ENCODE measurements at regions not wholly inside any gene's neighbourhood (a gene's known extent, or its start where the extent isn't known, plus 50 kb on each side); places are given as distances from the start of the nearest gene placed in this dataset.

GRCh38 chr11:134683860-134684259 lies 271.8 kb upstream of the B3GAT1 start:
- DNase-seq (ENCODE audit: low read depth in 4 of 4, low spot score in 3 of 4) = no peak

GRCh38 chr11:134682577-134682976 lies 270.5 kb upstream of the B3GAT1 start:
- no peak for DNase-seq (ENCODE audit: low read depth in 4 of 4, low spot score in 3 of 4)

GRCh38 chr11:134679592-134679991 lies 267.6 kb upstream of the B3GAT1 start:
- DNase-seq (ENCODE audit: low read depth in 4 of 4, low spot score in 3 of 4) = no peak

- no peak for DNase-seq (ENCODE audit: low read depth in 4 of 4, low spot score in 3 of 4)
Measured at GRCh38 chr11:134678744-134679143, 266.7 kb upstream of the B3GAT1 start.

GRCh38 chr11:134677891-134678551 lies 266.0 kb upstream of the B3GAT1 start:
- no peak for DNase-seq (ENCODE audit: low read depth in 4 of 4, low spot score in 3 of 4)

- no peak for DNase-seq (ENCODE audit: low read depth in 4 of 4, low spot score in 3 of 4)
Measured at GRCh38 chr11:134677397-134677822, 265.4 kb upstream of the B3GAT1 start.

- DNase-seq (ENCODE audit: low read depth in 4 of 4, low spot score in 3 of 4) = no peak
Measured at GRCh38 chr11:134676516-134677287, 264.7 kb upstream of the B3GAT1 start.

GRCh38 chr11:134675983-134676382 lies 263.9 kb upstream of the B3GAT1 start:
- DNase-seq (ENCODE audit: low read depth in 4 of 4, low spot score in 3 of 4) = no peak

- no peak for DNase-seq (ENCODE audit: low read depth in 4 of 4, low spot score in 3 of 4)
Measured at GRCh38 chr11:134674974-134675373, 262.9 kb upstream of the B3GAT1 start.

- no peak for DNase-seq (ENCODE audit: low read depth in 4 of 4, low spot score in 3 of 4)
Measured at GRCh38 chr11:134670961-134671370, 258.9 kb upstream of the B3GAT1 start.

GRCh38 chr11:134670247-134670782 lies 258.3 kb upstream of the B3GAT1 start:
- no peak for DNase-seq (ENCODE audit: low read depth in 4 of 4, low spot score in 3 of 4)

- no peak for DNase-seq (ENCODE audit: low read depth in 4 of 4, low spot score in 3 of 4)
Measured at GRCh38 chr11:134669796-134670195, 257.8 kb upstream of the B3GAT1 start.

GRCh38 chr11:134668796-134669195 lies 256.8 kb upstream of the B3GAT1 start:
- DNase-seq (ENCODE audit: low read depth in 4 of 4, low spot score in 3 of 4) = no peak

- DNase-seq (ENCODE audit: low read depth in 4 of 4, low spot score in 3 of 4) = no peak
Measured at GRCh38 chr11:134668076-134668475, 256.0 kb upstream of the B3GAT1 start.

- no peak for DNase-seq (ENCODE audit: low read depth in 4 of 4, low spot score in 3 of 4)
Measured at GRCh38 chr11:134667505-134667904, 255.5 kb upstream of the B3GAT1 start.

- no peak for DNase-seq (ENCODE audit: low read depth in 4 of 4, low spot score in 3 of 4)
Measured at GRCh38 chr11:134667175-134667500, 255.1 kb upstream of the B3GAT1 start.

- DNase-seq (ENCODE audit: low read depth in 4 of 4, low spot score in 3 of 4) = no peak
Measured at GRCh38 chr11:134666273-134667174, 254.5 kb upstream of the B3GAT1 start.

- no peak for DNase-seq (ENCODE audit: low read depth in 4 of 4, low spot score in 3 of 4)
Measured at GRCh38 chr11:134665571-134666270, 253.7 kb upstream of the B3GAT1 start.

- DNase-seq (ENCODE audit: low read depth in 4 of 4, low spot score in 3 of 4) = no peak
Measured at GRCh38 chr11:134665188-134665535, 253.1 kb upstream of the B3GAT1 start.

GRCh38 chr11:134664447-134665187 lies 252.6 kb upstream of the B3GAT1 start:
- no peak for DNase-seq (ENCODE audit: low read depth in 4 of 4, low spot score in 3 of 4)
